ENCODE measurements at regions not wholly inside any gene's neighbourhood (a gene's known extent, or its start where the extent isn't known, plus 50 kb on each side); places are given as distances from the start of the nearest gene placed in this dataset.

DNA sequence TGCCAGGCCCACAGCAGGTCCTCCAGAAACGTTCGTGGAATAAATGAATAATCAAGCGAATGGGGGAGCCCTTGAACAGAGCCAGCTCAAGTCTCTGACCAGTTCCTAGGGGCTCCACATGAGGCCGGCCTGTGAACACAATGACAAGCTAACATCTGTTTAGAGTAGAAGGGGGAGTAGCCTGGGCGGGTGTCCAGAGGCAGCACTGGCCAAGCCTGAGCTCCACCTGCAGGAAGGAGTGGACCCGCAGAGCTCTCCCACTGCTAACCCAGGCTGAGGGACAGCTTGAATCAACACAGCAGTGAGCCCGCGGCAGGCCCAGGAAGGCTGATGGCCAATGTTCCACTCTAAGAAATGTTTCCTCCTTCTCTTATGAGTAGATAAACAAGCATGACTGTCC is 234.8 kb upstream of the RAB6C start:
- no peaks in the 10 kb centered on the region for H3K27me3 ChIP-seq
- no peak overlapping the region for H3K27ac ChIP-seq
- no peaks in the 10 kb centered on the region for H3K4me1 ChIP-seq
- H3K9me3 ChIP-seq, result no peaks in the 10 kb centered on the region
- H3K4me3 ChIP-seq, result no peak overlapping the region
- intact Hi-C loops (cut with DNase I), result no loop called here
- DNase-seq (ENCODE audit: low spot score in 2 of 2), result no peak
- TF ChIP-seq, protein P1, sequence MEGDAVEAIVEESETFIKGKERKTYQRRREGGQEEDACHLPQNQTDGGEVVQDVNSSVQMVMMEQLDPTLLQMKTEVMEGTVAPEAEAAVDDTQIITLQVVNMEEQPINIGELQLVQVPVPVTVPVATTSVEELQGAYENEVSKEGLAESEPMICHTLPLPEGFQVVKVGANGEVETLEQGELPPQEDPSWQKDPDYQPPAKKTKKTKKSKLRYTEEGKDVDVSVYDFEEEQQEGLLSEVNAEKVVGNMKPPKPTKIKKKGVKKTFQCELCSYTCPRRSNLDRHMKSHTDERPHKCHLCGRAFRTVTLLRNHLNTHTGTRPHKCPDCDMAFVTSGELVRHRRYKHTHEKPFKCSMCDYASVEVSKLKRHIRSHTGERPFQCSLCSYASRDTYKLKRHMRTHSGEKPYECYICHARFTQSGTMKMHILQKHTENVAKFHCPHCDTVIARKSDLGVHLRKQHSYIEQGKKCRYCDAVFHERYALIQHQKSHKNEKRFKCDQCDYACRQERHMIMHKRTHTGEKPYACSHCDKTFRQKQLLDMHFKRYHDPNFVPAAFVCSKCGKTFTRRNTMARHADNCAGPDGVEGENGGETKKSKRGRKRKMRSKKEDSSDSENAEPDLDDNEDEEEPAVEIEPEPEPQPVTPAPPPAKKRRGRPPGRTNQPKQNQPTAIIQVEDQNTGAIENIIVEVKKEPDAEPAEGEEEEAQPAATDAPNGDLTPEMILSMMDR (IDR thresholded peaks at IDR 0.05), result no peak
- no peaks in the 10 kb centered on the region for H3K36me3 ChIP-seq

- no peak overlapping the region for H3K4me3 ChIP-seq
- DNase-seq (ENCODE audit: low spot score in 2 of 2), result no peak
- intact Hi-C loops (cut with DNase I), result no loop called here
- peaks cover 0 to 6% of the 10 kb centered on the region in 2 donors for H3K9me3 ChIP-seq
- no peaks in the 10 kb centered on the region for H3K4me1 ChIP-seq
- TF ChIP-seq, protein P1 (IDR thresholded peaks at IDR 0.05), result no peak
- H3K27me3 ChIP-seq, result no peaks in the 10 kb centered on the region
- no peaks in the 10 kb centered on the region for H3K36me3 ChIP-seq
- no peak overlapping the region for H3K27ac ChIP-seq
These were observed 231.9 kb upstream of the RAB6C start for GRCh38 chr2:129747500-129748125.

- no peak for DNase-seq (ENCODE audit: low spot score in 2 of 2)
- no peak overlapping the region for H3K4me3 ChIP-seq
- H3K27ac ChIP-seq, result no peak overlapping the region
- H3K4me1 ChIP-seq, result no peaks in the 10 kb centered on the region
- H3K27me3 ChIP-seq, result no peaks in the 10 kb centered on the region
- TF ChIP-seq, protein P1 (IDR thresholded peaks at IDR 0.05), result no peak
- H3K9me3 ChIP-seq, result peaks cover 0 to 6% of the 10 kb centered on the region in 2 donors
- intact Hi-C loops (cut with DNase I), result no loop called here
- no peaks in the 10 kb centered on the region for H3K36me3 ChIP-seq
These were observed 231.2 kb upstream of the RAB6C start for GRCh38 chr2:129748250-129748649.

DNA sequence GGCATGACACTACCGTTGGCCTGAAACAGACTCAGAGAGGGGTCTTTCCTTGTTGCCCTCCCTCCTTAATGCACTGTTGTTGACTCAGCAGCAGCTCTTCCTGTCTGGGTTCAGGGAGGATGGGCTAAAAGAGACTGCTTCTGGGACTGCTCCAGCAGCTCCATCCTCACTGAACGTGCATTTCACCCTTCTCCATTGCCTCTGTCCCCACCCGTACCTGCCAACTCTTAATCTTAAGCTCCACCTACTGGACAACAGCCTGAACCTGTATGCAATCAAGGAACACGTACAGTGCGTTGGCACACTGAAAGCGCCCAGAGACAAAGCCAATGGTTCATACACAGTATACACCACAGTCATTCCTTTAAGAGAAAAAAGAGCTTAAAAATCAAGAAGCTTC is 230.8 kb upstream of the RAB6C start:
- TF ChIP-seq, protein P1 (IDR thresholded peaks at IDR 0.05), result no peak
- Histone ChIP-seq H3K27ac (no peak overlapping the region), H3K4me3 (no peak overlapping the region), H3K4me1 (no peaks in the 10 kb centered on the region), H3K9me3 (peaks cover 0 to 6% of the 10 kb centered on the region in 2 donors), H3K36me3 (no peaks in the 10 kb centered on the region), H3K27me3 (no peaks in the 10 kb centered on the region)
- intact Hi-C loops (cut with DNase I), result no loop called here
- no peak for DNase-seq (ENCODE audit: low spot score in 2 of 2)

DNA sequence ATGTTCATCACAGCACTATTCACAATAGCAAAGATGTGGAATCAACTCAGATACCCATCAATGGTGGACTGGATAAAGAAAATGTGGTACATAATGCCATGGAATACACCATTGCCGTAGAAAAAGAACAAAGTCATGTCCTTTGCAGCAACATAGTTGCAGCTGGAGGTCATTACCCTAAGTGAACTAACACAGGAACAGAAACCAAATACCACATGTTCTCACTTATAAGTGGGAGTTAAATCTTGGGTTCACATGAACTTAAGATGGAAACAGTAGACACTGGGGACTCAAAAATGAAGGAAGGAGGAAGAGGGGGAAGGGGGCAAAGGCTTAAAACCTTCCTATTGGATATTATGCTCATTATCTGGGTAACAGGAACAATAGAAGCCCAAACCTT is 228.1 kb upstream of the RAB6C start:
- TF ChIP-seq, protein P1 (IDR thresholded peaks at IDR 0.05), result no peak
- H3K27me3 ChIP-seq, result no peaks in the 10 kb centered on the region
- H3K4me1 ChIP-seq, result no peaks in the 10 kb centered on the region
- no peaks in the 10 kb centered on the region for H3K36me3 ChIP-seq
- H3K27ac ChIP-seq, result no peak overlapping the region
- H3K4me3 ChIP-seq, result no peak overlapping the region
- intact Hi-C loops (cut with DNase I), result no loop called here
- no peak for DNase-seq (ENCODE audit: low spot score in 2 of 2)
- H3K9me3 ChIP-seq, result peaks cover 0 to 6% of the 10 kb centered on the region in 2 donors

DNA sequence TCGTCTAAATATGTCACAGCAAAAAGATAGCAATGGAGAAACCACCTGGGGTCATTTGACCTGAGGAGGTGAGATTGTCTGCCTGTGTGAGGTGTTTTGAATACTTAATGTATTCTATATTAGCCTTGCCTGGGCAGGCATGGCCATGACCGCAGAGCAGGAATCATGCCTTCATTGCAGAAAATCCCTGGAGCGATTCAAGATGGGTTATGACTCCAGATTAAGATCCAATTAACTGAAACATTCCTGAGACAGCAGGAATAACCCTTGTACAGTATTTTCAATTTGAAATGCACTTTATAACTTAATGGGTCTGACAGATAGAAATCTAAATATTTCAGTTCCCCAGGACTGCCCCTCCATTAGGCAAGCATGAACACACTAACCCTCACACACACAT is 227.3 kb upstream of the RAB6C start:
- TF ChIP-seq, protein P1 (IDR thresholded peaks at IDR 0.05), result no peak
- Histone ChIP-seq H3K9me3 (peaks cover 0 to 6% of the 10 kb centered on the region in 2 donors), H3K4me1 (no peaks in the 10 kb centered on the region), H3K27me3 (no peaks in the 10 kb centered on the region), H3K36me3 (no peaks in the 10 kb centered on the region), H3K4me3 (no peak overlapping the region), H3K27ac (no peak overlapping the region)
- DNase-seq (ENCODE audit: low spot score in 2 of 2), result no peak
- intact Hi-C loops (cut with DNase I), result no loop called here
